GM23338 (cell line): ENCODE measurements at regions not wholly inside any gene's neighbourhood (a gene's known extent, or its start where the extent isn't known, plus 50 kb on each side); places are given as distances from the start of the nearest gene placed in this dataset.

Source experiments
- ATAC-seq: fragments of 200-7000 bp; cut with Tn5 transposase; 3 replicates; pipeline ENCODE4 v1.9.1; 2020
- DNase-seq: peaks from one replicate; pipeline ENCODE4 v3.0.0-alpha.2; 2015; ENCODE audit warnings: low spot score
- H2AFZ ChIP-seq: fragments of 200-600 bp; sonication (generic); 2 replicates; pipeline ENCODE4 v1.8.0; 2016; ENCODE audit warnings: antibody characterized with exemption, mild to moderate bottlenecking, moderate library complexity
- H3F3A ChIP-seq: fragments of 200-600 bp; sonication (generic); replicated peaks from 2 replicates; pipeline ENCODE4 v1.8.0; 2017; ENCODE audit warnings: antibody characterized with exemption, mixed run types, low read depth
- H3K27ac ChIP-seq: fragments of 200-600 bp; sonication (generic); 2 replicates; pipeline ENCODE4 v1.6.1; 2016; ENCODE audit warnings: low read depth
- H3K27me3 ChIP-seq: fragments of 200-600 bp; sonication (generic); 2 replicates; pipeline ENCODE4 v1.8.0; 2016; ENCODE audit warnings: mild to moderate bottlenecking, mixed run types, moderate library complexity; ENCODE audit not compliant: insufficient read depth
- H3K36me3 ChIP-seq: fragments of 200-600 bp; sonication (generic); 2 replicates; pipeline ENCODE4 v1.8.0; 2016; ENCODE audit warnings: mild to moderate bottlenecking; ENCODE audit not compliant: insufficient read depth
- H3K4me1 ChIP-seq: fragments of 200-600 bp; sonication (generic); 2 replicates; pipeline ENCODE4 v1.8.0; 2016; ENCODE audit warnings: mild to moderate bottlenecking, moderate library complexity; ENCODE audit not compliant: insufficient read depth
- H3K4me2 ChIP-seq: fragments of 200-600 bp; sonication (generic); 2 replicates; pipeline ENCODE4 v1.7.1; 2017; ENCODE audit warnings: mixed run types
- H3K4me3 ChIP-seq: fragments of 200-600 bp; sonication (generic); 2 replicates; pipeline ENCODE4 v1.6.1; 2016; ENCODE audit warnings: mixed run types
- H3K79me2 ChIP-seq: fragments of 200-600 bp; sonication (generic); replicated peaks from 2 replicates; pipeline ENCODE4 v1.8.0; 2017; ENCODE audit warnings: mild to moderate bottlenecking; ENCODE audit not compliant: insufficient read depth
- H3K9me2 ChIP-seq: fragments of 200-600 bp; sonication (generic); 2 replicates; pipeline ENCODE4 v1.8.0; 2017; ENCODE audit not compliant: insufficient read depth
- H4K20me1 ChIP-seq: fragments of 200-600 bp; sonication (generic); replicated peaks from 2 replicates; pipeline ENCODE4 v1.8.0; 2017; ENCODE audit warnings: mild to moderate bottlenecking; ENCODE audit not compliant: insufficient read depth
- H3K27ac Mint-ChIP-seq: 2 replicates; pipeline ENCODE4 v1.8.0; 2020; ENCODE audit warnings: inconsistent platforms, mild to moderate bottlenecking, moderate library complexity, mixed read lengths
- H3K27me3 Mint-ChIP-seq: 3 replicates; pipeline ENCODE4 v1.8.0; 2022; ENCODE audit warnings: low read depth, mild to moderate bottlenecking, moderate library complexity, mixed read lengths, inconsistent platforms; ENCODE audit not compliant: insufficient read depth, poor library complexity
- H3K36me3 Mint-ChIP-seq: 3 replicates; pipeline ENCODE4 v1.8.0; 2021; ENCODE audit warnings: low read depth, mild to moderate bottlenecking, inconsistent platforms, moderate library complexity, mixed read lengths
- H3K4me1 Mint-ChIP-seq: 3 replicates; pipeline ENCODE4 v1.8.0; 2020; ENCODE audit warnings: mild to moderate bottlenecking, inconsistent platforms, mixed read lengths
- H3K4me3 Mint-ChIP-seq: 3 replicates; pipeline ENCODE4 v1.8.0; 2021; ENCODE audit warnings: moderate library complexity, mild to moderate bottlenecking, inconsistent platforms, mixed read lengths
- H3K9me3 Mint-ChIP-seq: 3 replicates; pipeline ENCODE4 v1.8.0; 2020; ENCODE audit warnings: moderate library complexity, mild to moderate bottlenecking, inconsistent platforms, mixed read lengths
- CREB1 ChIP-seq: fragments of 250-450 bp; sonication (Bioruptor Pico); IDR thresholded peaks from 2 replicates; pipeline ENCODE4 v1.5.0; 2020; ENCODE audit warnings: low read depth, mild to moderate bottlenecking, moderate library complexity
- EZH2 ChIP-seq: fragments of 200-600 bp; sonication (generic); IDR thresholded peaks from one replicate; pipeline ENCODE4 v1.8.0; 2017; ENCODE audit warnings: antibody characterized with exemption, mild to moderate bottlenecking, low read depth; ENCODE audit not compliant: unreplicated experiment
- JUNB ChIP-seq: IDR thresholded peaks from one replicate; pipeline ENCODE4 v1.6.1; 2016; ENCODE audit warnings: antibody characterized with exemption; ENCODE audit not compliant: unreplicated experiment
- NANOG ChIP-seq: IDR thresholded peaks from 2 replicates; pipeline ENCODE4 v1.6.1; 2016; ENCODE audit warnings: antibody characterized with exemption, borderline replicate concordance
- ZNF331 ChIP-seq: fragments of 250-450 bp; sonication (Bioruptor Pico); IDR thresholded peaks from 2 replicates; pipeline ENCODE4 v1.5.0; 2020; ENCODE audit warnings: low read depth, mild to moderate bottlenecking, moderate library complexity
- TF ChIP-seq, protein P1 (sequence below): IDR thresholded peaks from 2 replicates; pipeline ENCODE4 v1.6.1; 2016; ENCODE audit warnings: antibody characterized with exemption
- TF ChIP-seq, protein P2 (sequence below): IDR thresholded peaks from one replicate; pipeline ENCODE4 v1.6.1; 2018; ENCODE audit warnings: antibody characterized with exemption; ENCODE audit not compliant: unreplicated experiment
- TF ChIP-seq, protein P3 (sequence below), 2 experiments: fragments of 200-600 bp in 1 of 2; sonication (generic) in 1 of 2; conservative IDR thresholded peaks; 2 replicates each; pipeline versions ENCODE4 v1.5.1 to v1.6.1; 2016 to 2017; ENCODE audit warnings: antibody characterized with exemption in 2 of 2, low read depth in 2 of 2, mild to moderate bottlenecking in 2 of 2, moderate library complexity in 1 of 2

DNA sequence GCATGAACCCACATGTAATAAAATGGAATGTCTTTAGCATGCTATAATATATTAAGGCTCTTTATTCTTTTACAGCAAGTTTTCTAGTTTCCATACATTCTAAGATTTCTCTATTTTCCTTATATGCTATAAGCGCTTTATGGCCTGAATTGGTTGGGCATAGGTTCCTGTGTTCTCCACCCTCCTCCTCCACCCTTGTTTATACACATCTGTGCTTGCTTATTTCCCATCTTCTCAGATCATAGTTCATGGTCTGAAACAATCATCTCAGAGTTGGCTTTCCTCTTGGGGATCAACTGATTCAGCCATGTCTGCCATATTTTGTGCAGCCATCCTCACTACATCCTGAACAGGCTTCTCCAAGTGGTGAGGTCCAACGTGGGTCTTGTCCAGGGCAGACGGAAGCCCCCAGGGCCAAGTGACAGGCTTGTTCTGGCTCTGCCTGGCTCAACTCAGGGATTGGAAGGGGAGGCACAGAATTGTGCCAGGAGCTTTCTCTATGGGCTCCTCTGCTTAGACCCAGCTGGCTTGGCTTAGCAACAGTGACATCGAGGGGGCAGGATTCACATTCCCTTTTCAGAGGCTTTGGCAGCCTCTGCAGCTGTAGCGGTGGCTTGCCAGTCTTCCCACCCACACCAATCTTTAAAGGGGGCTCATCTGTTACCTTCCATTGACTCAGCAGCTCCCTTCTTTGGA is 327.3 kb downstream of the PTEN start:
- Histone ChIP-seq H3F3A (no peaks in the 10 kb centered on the region), H3K4me1 (no peaks in the 10 kb centered on the region), H3K27ac (no peak overlapping the region), H3K79me2 (no peaks in the 10 kb centered on the region), H2AFZ (no peak overlapping the region), H3K9me2 (peaks cover 7% of the 10 kb centered on the region; the same call in 1 of the 2 replicates), H3K36me3 (no peaks in the 10 kb centered on the region), H3K27me3 (no peaks in the 10 kb centered on the region), H3K4me2 (no peak overlapping the region), H3K4me3 (no peak overlapping the region), H4K20me1 (no peaks in the 10 kb centered on the region)
- ATAC-seq (no peak), DNase-seq (no peak)
- no peaks in the 10 kb centered on the region for H3K36me3 Mint-ChIP-seq
- H3K27ac Mint-ChIP-seq = no peak overlapping the region
- H3K9me3 Mint-ChIP-seq = no peaks in the 10 kb centered on the region
- peaks cover 6% of the 10 kb centered on the region; the same call in 2 of the 3 replicates for H3K4me1 Mint-ChIP-seq
- TF ChIP-seq, protein P1, sequence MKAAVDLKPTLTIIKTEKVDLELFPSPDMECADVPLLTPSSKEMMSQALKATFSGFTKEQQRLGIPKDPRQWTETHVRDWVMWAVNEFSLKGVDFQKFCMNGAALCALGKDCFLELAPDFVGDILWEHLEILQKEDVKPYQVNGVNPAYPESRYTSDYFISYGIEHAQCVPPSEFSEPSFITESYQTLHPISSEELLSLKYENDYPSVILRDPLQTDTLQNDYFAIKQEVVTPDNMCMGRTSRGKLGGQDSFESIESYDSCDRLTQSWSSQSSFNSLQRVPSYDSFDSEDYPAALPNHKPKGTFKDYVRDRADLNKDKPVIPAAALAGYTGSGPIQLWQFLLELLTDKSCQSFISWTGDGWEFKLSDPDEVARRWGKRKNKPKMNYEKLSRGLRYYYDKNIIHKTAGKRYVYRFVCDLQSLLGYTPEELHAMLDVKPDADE = no peak
- TF ChIP-seq EZH2 (no peak), ZNF331 (no peak), JUNB (no peak), CREB1 (no peak), NANOG (no peak)
- TF ChIP-seq, protein P2, sequence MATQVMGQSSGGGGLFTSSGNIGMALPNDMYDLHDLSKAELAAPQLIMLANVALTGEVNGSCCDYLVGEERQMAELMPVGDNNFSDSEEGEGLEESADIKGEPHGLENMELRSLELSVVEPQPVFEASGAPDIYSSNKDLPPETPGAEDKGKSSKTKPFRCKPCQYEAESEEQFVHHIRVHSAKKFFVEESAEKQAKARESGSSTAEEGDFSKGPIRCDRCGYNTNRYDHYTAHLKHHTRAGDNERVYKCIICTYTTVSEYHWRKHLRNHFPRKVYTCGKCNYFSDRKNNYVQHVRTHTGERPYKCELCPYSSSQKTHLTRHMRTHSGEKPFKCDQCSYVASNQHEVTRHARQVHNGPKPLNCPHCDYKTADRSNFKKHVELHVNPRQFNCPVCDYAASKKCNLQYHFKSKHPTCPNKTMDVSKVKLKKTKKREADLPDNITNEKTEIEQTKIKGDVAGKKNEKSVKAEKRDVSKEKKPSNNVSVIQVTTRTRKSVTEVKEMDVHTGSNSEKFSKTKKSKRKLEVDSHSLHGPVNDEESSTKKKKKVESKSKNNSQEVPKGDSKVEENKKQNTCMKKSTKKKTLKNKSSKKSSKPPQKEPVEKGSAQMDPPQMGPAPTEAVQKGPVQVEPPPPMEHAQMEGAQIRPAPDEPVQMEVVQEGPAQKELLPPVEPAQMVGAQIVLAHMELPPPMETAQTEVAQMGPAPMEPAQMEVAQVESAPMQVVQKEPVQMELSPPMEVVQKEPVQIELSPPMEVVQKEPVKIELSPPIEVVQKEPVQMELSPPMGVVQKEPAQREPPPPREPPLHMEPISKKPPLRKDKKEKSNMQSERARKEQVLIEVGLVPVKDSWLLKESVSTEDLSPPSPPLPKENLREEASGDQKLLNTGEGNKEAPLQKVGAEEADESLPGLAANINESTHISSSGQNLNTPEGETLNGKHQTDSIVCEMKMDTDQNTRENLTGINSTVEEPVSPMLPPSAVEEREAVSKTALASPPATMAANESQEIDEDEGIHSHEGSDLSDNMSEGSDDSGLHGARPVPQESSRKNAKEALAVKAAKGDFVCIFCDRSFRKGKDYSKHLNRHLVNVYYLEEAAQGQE = no peak
- TF ChIP-seq, protein P3, sequence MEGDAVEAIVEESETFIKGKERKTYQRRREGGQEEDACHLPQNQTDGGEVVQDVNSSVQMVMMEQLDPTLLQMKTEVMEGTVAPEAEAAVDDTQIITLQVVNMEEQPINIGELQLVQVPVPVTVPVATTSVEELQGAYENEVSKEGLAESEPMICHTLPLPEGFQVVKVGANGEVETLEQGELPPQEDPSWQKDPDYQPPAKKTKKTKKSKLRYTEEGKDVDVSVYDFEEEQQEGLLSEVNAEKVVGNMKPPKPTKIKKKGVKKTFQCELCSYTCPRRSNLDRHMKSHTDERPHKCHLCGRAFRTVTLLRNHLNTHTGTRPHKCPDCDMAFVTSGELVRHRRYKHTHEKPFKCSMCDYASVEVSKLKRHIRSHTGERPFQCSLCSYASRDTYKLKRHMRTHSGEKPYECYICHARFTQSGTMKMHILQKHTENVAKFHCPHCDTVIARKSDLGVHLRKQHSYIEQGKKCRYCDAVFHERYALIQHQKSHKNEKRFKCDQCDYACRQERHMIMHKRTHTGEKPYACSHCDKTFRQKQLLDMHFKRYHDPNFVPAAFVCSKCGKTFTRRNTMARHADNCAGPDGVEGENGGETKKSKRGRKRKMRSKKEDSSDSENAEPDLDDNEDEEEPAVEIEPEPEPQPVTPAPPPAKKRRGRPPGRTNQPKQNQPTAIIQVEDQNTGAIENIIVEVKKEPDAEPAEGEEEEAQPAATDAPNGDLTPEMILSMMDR (conservative IDR thresholded peaks at IDR 0.05; ENCODE audit: low read depth in 2 of 2) = no peak
- H3K27me3 Mint-ChIP-seq = no peaks in the 10 kb centered on the region
- H3K4me3 Mint-ChIP-seq = no peak overlapping the region

DNA sequence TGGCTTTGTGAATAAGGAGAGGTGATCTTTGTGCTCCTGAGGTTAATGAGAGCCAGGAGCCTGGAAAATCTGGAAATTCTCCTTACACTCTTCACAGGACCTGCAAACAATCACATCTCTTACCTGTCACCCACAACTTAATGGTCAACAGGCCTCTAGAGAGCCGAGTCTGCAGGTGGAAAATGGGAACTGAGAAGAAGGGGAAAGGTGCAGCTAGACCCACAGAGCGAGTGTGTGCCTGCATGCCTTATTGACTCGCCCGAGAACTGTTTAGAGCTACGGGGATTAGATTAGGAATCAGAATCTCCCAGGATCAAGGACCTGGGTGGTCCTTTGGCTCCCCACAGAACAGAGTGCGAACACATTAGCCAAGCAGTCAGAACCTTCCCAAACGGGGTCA is 329.6 kb downstream of the PTEN start:
- H3K4me3 ChIP-seq = no peak overlapping the region
- no peak overlapping the region for H3K4me2 ChIP-seq
- 0 out of 2 replicates have a peak overlapping the region, but pooled peaks have one; percentile 43 for H2AFZ ChIP-seq
- no peaks in the 10 kb centered on the region for H4K20me1 ChIP-seq
- Mint-ChIP-seq H3K27me3 (no peaks in the 10 kb centered on the region), H3K27ac (no peak overlapping the region), H3K9me3 (no peaks in the 10 kb centered on the region), H3K4me3 (no peak overlapping the region), H3K36me3 (no peaks in the 10 kb centered on the region), H3K4me1 (peaks cover 8% of the 10 kb centered on the region; the same call in 2 of the 3 replicates)
- peaks cover 13% of the 10 kb centered on the region for H3K9me2 ChIP-seq
- ATAC-seq (no peak), DNase-seq (no peak)
- H3F3A ChIP-seq = no peaks in the 10 kb centered on the region
- no peaks in the 10 kb centered on the region for H3K4me1 ChIP-seq
- H3K79me2 ChIP-seq = no peaks in the 10 kb centered on the region
- H3K27me3 ChIP-seq = no peaks in the 10 kb centered on the region
- no peaks in the 10 kb centered on the region for H3K36me3 ChIP-seq
- H3K27ac ChIP-seq = no peak overlapping the region
- TF ChIP-seq NANOG (no peak), JUNB (no peak), CREB1 (no peak)
